ENCODE measurements at regions not wholly inside any gene's neighbourhood (a gene's known extent, or its start where the extent isn't known, plus 50 kb on each side); places are given as distances from the start of the nearest gene placed in this dataset.

GRCh38 chr20:52433326-52434040 lies 241.9 kb upstream of the ZFP64 start (continued):
- TF ChIP-seq GPBP1L1 (CRISPR knock-in tag; IDR thresholded peaks at IDR 0.05): no peak
- TF ChIP-seq ZXDC (CRISPR knock-in tag; IDR thresholded peaks at IDR 0.05): no peak
- TF ChIP-seq MEIS2 (CRISPR knock-in tag; IDR thresholded peaks at IDR 0.05): peak; percentile 40; the same call in 1 of the 2 replicates
- TF ChIP-seq ZNF83 (CRISPR knock-in tag; IDR thresholded peaks at IDR 0.05; ENCODE audit: borderline replicate concordance): no peak
- TF ChIP-seq ADNP (CRISPR knock-in tag; IDR thresholded peaks at IDR 0.05): no peak
- TF ChIP-seq ZNF691 (CRISPR knock-in tag; IDR thresholded peaks at IDR 0.05; ENCODE audit: borderline replicate concordance, low read depth): no peak
- no peak for TF ChIP-seq CEBPZ (IDR thresholded peaks at IDR 0.05; ENCODE audit: low read length)
- TF ChIP-seq FOXP4 (CRISPR knock-in tag; IDR thresholded peaks at IDR 0.05): peak; percentile 83
- TF ChIP-seq SRF (IDR thresholded peaks at IDR 0.05; ENCODE audit: low read depth, low read length): no peak
- TF ChIP-seq SNAPC4 (CRISPR knock-in tag; IDR thresholded peaks at IDR 0.05): no peak
- TF ChIP-seq KDM6A (CRISPR knock-in tag; IDR thresholded peaks at IDR 0.05; ENCODE audit: low read depth): peak; percentile 76
- TF ChIP-seq NR1H2 (CRISPR knock-in tag; IDR thresholded peaks at IDR 0.05; ENCODE audit: borderline replicate concordance, low read depth): no peak
